Ecto neural progenitor cell (in vitro differentiated cells): ENCODE measurements at regions not wholly inside any gene's neighbourhood (a gene's known extent, or its start where the extent isn't known, plus 50 kb on each side); places are given as distances from the start of the nearest gene placed in this dataset.
"Not testable (repeated sequence)": the region's sequence is repeated elsewhere in the genome, so short reads cannot be mapped to it uniquely, and the experiment has no call there.

ENCODE experiments used
- DNase-seq: peaks from one replicate; pipeline ENCODE4 v3.0.0-alpha.2; 2018; ENCODE audit warnings: low spot score

GRCh38 chr13:59354665-59355369, 808.9 kb downstream of the DIAPH3 start:
- DNase-seq: no peak

- DNase-seq: no peak
These were observed 807.1 kb downstream of the DIAPH3 start for GRCh38 chr13:59356607-59357006.

- no peak for DNase-seq
These were observed 805.7 kb downstream of the DIAPH3 start for GRCh38 chr13:59358014-59358413.

- DNase-seq: no peak
These were observed 803.6 kb downstream of the DIAPH3 start for GRCh38 chr13:59360108-59360507.

GRCh38 chr13:59360916-59361315, 802.8 kb downstream of the DIAPH3 start:
- DNase-seq: no peak

- no peak for DNase-seq
These were observed 800.4 kb downstream of the DIAPH3 start for GRCh38 chr13:59363313-59363712.

GRCh38 chr13:59363947-59364346, 799.8 kb downstream of the DIAPH3 start:
- DNase-seq: no peak

- no peak for DNase-seq
These were observed 799.1 kb downstream of the DIAPH3 start for GRCh38 chr13:59364641-59365085.

- no peak for DNase-seq
These were observed 796.3 kb downstream of the DIAPH3 start for GRCh38 chr13:59367467-59367866.

GRCh38 chr13:59367904-59368303, 795.8 kb downstream of the DIAPH3 start:
- DNase-seq: no peak

- DNase-seq: no peak
These were observed 795.0 kb downstream of the DIAPH3 start for GRCh38 chr13:59368693-59369092.

- DNase-seq: no peak
These were observed 792.5 kb downstream of the DIAPH3 start for GRCh38 chr13:59371229-59371628.

GRCh38 chr13:59373341-59373740, 790.4 kb downstream of the DIAPH3 start:
- no peak for DNase-seq

- DNase-seq: no peak
These were observed 789.0 kb downstream of the DIAPH3 start for GRCh38 chr13:59374691-59375090.

- DNase-seq: no peak
These were observed 779.6 kb downstream of the DIAPH3 start for GRCh38 chr13:59384154-59384553.

GRCh38 chr13:59391696-59392095, 772.0 kb downstream of the DIAPH3 start:
- DNase-seq: peak; percentile 54

GRCh38 chr13:59392328-59392727, 771.4 kb downstream of the DIAPH3 start:
- no peak for DNase-seq

- DNase-seq: no peak
These were observed 769.2 kb downstream of the DIAPH3 start for GRCh38 chr13:59394496-59394895.

GRCh38 chr13:59398127-59398526, 765.6 kb downstream of the DIAPH3 start:
- DNase-seq: no peak

- no peak for DNase-seq
These were observed 765.1 kb downstream of the DIAPH3 start for GRCh38 chr13:59398661-59399060.

- no peak for DNase-seq
These were observed 764.2 kb downstream of the DIAPH3 start for GRCh38 chr13:59399513-59399912.

- DNase-seq: no peak
These were observed 759.4 kb downstream of the DIAPH3 start for GRCh38 chr13:59404331-59404730.

GRCh38 chr13:59407251-59407650, 756.5 kb downstream of the DIAPH3 start:
- DNase-seq: not testable (repeated sequence)

GRCh38 chr13:59408738-59409137, 755.0 kb downstream of the DIAPH3 start:
- no peak for DNase-seq
